Type B pancreatic cell (in vitro differentiated cells): ENCODE measurements at regions not wholly inside any gene's neighbourhood (a gene's known extent, or its start where the extent isn't known, plus 50 kb on each side); places are given as distances from the start of the nearest gene placed in this dataset.

Experiments
- DNase-seq: peaks from one replicate; pipeline ENCODE4 v3.0.0; 2021; ENCODE audit warnings: mixed read lengths; ENCODE audit not compliant: unreplicated experiment; ENCODE audit errors: extremely low spot score
- H3K27ac Mint-ChIP-seq: 2 replicates; pipeline ENCODE4 v1.8.0; 2021; ENCODE audit warnings: mild to moderate bottlenecking, mixed read lengths
- H3K27me3 Mint-ChIP-seq: 2 replicates; pipeline ENCODE4 v1.8.0; 2021; ENCODE audit warnings: mixed read lengths
- H3K36me3 Mint-ChIP-seq: 2 replicates; pipeline ENCODE4 v1.8.0; 2021; ENCODE audit warnings: mixed read lengths
- H3K4me1 Mint-ChIP-seq: one replicate; pipeline ENCODE4 v1.8.0; 2021; ENCODE audit warnings: mixed read lengths; ENCODE audit not compliant: unreplicated experiment
- H3K4me3 Mint-ChIP-seq: 2 replicates; pipeline ENCODE4 v1.8.0; 2021; ENCODE audit warnings: mild to moderate bottlenecking, mixed read lengths
- H3K9me3 Mint-ChIP-seq: 2 replicates; pipeline ENCODE4 v1.8.0; 2021; ENCODE audit warnings: mixed read lengths
- CTCF ChIP-seq: fragments of 200-600 bp; sonication (generic); conservative IDR thresholded peaks from 2 replicates; pipeline ENCODE4 v1.5.0; 2021; ENCODE audit warnings: antibody characterized with exemption, mild to moderate bottlenecking

- no peak for DNase-seq
- H3K27me3 Mint-ChIP-seq, result no peaks in the 10 kb centered on the region
- peaks cover 5% of the 10 kb centered on the region for H3K4me1 Mint-ChIP-seq
- H3K4me3 Mint-ChIP-seq, result no peak overlapping the region
- no peak overlapping the region for H3K27ac Mint-ChIP-seq
- TF ChIP-seq CTCF, result no peak
- H3K9me3 Mint-ChIP-seq, result peaks cover 4% of the 10 kb centered on the region
- no peaks in the 10 kb centered on the region for H3K36me3 Mint-ChIP-seq
These were observed 88.6 kb upstream of the MYCBP2 start for GRCh38 chr13:77415253-77416071.

GRCh38 chr13:77412860-77413259, 86.0 kb upstream of the MYCBP2 start:
- DNase-seq, result no peak
- H3K4me3 Mint-ChIP-seq, result no peak overlapping the region
- peaks cover 3% of the 10 kb centered on the region for H3K9me3 Mint-ChIP-seq
- no peak for TF ChIP-seq CTCF
- peaks cover 3% of the 10 kb centered on the region for H3K4me1 Mint-ChIP-seq
- H3K36me3 Mint-ChIP-seq, result no peaks in the 10 kb centered on the region
- H3K27me3 Mint-ChIP-seq, result no peaks in the 10 kb centered on the region
- no peak overlapping the region for H3K27ac Mint-ChIP-seq

GRCh38 chr13:77412116-77412635, 85.3 kb upstream of the MYCBP2 start:
- Mint-ChIP-seq H3K36me3 (no peaks in the 10 kb centered on the region), H3K4me1 (no peaks in the 10 kb centered on the region), H3K4me3 (no peak overlapping the region), H3K27me3 (no peaks in the 10 kb centered on the region), H3K27ac (no peak overlapping the region), H3K9me3 (no peaks in the 10 kb centered on the region)
- DNase-seq, result no peak
- no peak for TF ChIP-seq CTCF

- DNase-seq, result no peak
- no peaks in the 10 kb centered on the region for H3K27me3 Mint-ChIP-seq
- H3K4me3 Mint-ChIP-seq, result no peak overlapping the region
- H3K36me3 Mint-ChIP-seq, result no peaks in the 10 kb centered on the region
- H3K27ac Mint-ChIP-seq, result no peak overlapping the region
- no peak for TF ChIP-seq CTCF
- no peaks in the 10 kb centered on the region for H3K4me1 Mint-ChIP-seq
- no peaks in the 10 kb centered on the region for H3K9me3 Mint-ChIP-seq
These were observed 82.5 kb upstream of the MYCBP2 start for GRCh38 chr13:77409412-77409811.

- no peak overlapping the region for H3K4me3 Mint-ChIP-seq
- no peaks in the 10 kb centered on the region for H3K9me3 Mint-ChIP-seq
- no peak for TF ChIP-seq CTCF
- H3K27me3 Mint-ChIP-seq, result no peaks in the 10 kb centered on the region
- DNase-seq, result no peak
- no peaks in the 10 kb centered on the region for H3K36me3 Mint-ChIP-seq
- no peaks in the 10 kb centered on the region for H3K4me1 Mint-ChIP-seq
- no peak overlapping the region for H3K27ac Mint-ChIP-seq
These were observed 79.9 kb upstream of the MYCBP2 start for GRCh38 chr13:77406644-77407440.
